B cell (primary cell): ENCODE measurements at regions not wholly inside any gene's neighbourhood (a gene's known extent, or its start where the extent isn't known, plus 50 kb on each side); places are given as distances from the start of the nearest gene placed in this dataset.
"Not testable (repeated sequence)": the region's sequence is repeated elsewhere in the genome, so short reads cannot be mapped to it uniquely, and the experiment has no call there.

Experiments used
- ATAC-seq: fragments of 200-7000 bp; cut with Tn5 transposase; one replicate; pipeline ENCODE4 v1.10.0; 2021; ENCODE audit warnings: low read depth, mild to moderate bottlenecking, moderate number of reproducible peaks, moderate library complexity
- CTCF ChIA-PET: fragments of 350-600 bp; sonication (Branson Sonifier 250); formaldehyde crosslinking; loops from one replicate; lab custom pipeline; 2021; ENCODE audit warnings: antibody characterized with exemption, inconsistent platforms; lab: Charles Lee
- POLR2A ChIA-PET: fragments of 350-600 bp; sonication (Branson Sonifier 250); formaldehyde crosslinking; loops from one replicate; lab custom pipeline; 2021; ENCODE audit warnings: antibody characterized with exemption; lab: Charles Lee
- DNase-seq: peaks from one replicate; pipeline ENCODE4 v3.0.0; 2013
- H2AFZ ChIP-seq: 2 replicates; pipeline ENCODE4 v1.6.1; 2012; ENCODE audit warnings: mild to moderate bottlenecking, low read depth, low read length; ENCODE audit not compliant: insufficient read depth, poor library complexity, severe bottlenecking
- H3K27ac ChIP-seq, 2 donors: 1 replicate in 1 of 2; 2 replicates in 1 of 2; pipeline ENCODE4 v1.5.1; 2012 to 2013; ENCODE audit warnings: low read length in 2 of 2, mild to moderate bottlenecking in 2 of 2, moderate library complexity in 1 of 2
- H3K27me3 ChIP-seq, 4 experiments: fragments of 200-600 bp in 1 of 4; sonication (generic) in 1 of 4; replicated peaks in 1 of 4; 1 replicate in 2 of 4; 2 replicates in 2 of 4; pipeline versions ENCODE4 v1.6.1 to v1.7.0; 2013 to 2016; ENCODE audit warnings: low read length in 3 of 4, mild to moderate bottlenecking in 2 of 4, mixed read lengths in 1 of 4, moderate library complexity in 1 of 4; ENCODE audit not compliant: insufficient read depth in 4 of 4, control insufficient read depth in 3 of 4; ENCODE audit errors: control extremely low read depth in 1 of 4
- H3K36me3 ChIP-seq, 2 experiments: replicated peaks in 1 of 2; 1 replicate in 1 of 2; 2 replicates in 1 of 2; pipeline versions ENCODE4 v1.6.1 to v1.7.1; 2013; ENCODE audit warnings: low read length in 1 of 2; ENCODE audit not compliant: insufficient read depth in 2 of 2, control insufficient read depth in 1 of 2; ENCODE audit errors: control extremely low read depth in 1 of 2, extremely low read depth in 1 of 2
- H3K4me1 ChIP-seq, 2 donors: fragments of 200-600 bp in 1 of 2; sonication (generic) in 1 of 2; 1 replicate in 1 of 2; 2 replicates in 1 of 2; pipeline versions ENCODE4 v1.5.1 to v1.6.1; 2013 to 2017; ENCODE audit warnings: low read length in 2 of 2; ENCODE audit not compliant: control insufficient read depth in 2 of 2, insufficient read depth in 2 of 2
- H3K4me2 ChIP-seq: replicated peaks from 2 replicates; pipeline ENCODE3; 2012; ENCODE audit warnings: mild to moderate bottlenecking, low read depth, low read length; ENCODE audit not compliant: poor library complexity, severe bottlenecking
- H3K4me3 ChIP-seq, 5 experiments: fragments of 200-600 bp in 1 of 5; sonication (generic) in 1 of 5; 1 replicate in 3 of 5; 2 replicates in 2 of 5; pipeline versions ENCODE4 v1.5.1 to v1.7.0; 2011 to 2016; ENCODE audit warnings: low read length in 4 of 5, mild to moderate bottlenecking in 4 of 5, low read depth in 2 of 5, control low read depth in 1 of 5, moderate library complexity in 1 of 5; ENCODE audit not compliant: insufficient read depth in 1 of 5; ENCODE audit errors: control extremely low read depth in 1 of 5, extremely low read depth in 1 of 5
- H3K79me2 ChIP-seq: fragments of 200-600 bp; sonication (generic); one replicate; pipeline ENCODE4 v1.6.0; 2016; ENCODE audit warnings: low read length; ENCODE audit not compliant: control insufficient read depth, insufficient read depth
- H3K9ac ChIP-seq: fragments of 200-600 bp; sonication (generic); 2 replicates; pipeline ENCODE4 v1.6.1; 2017; ENCODE audit warnings: mild to moderate bottlenecking, low read length, moderate library complexity
- H3K9me3 ChIP-seq, 3 donors: one replicate each; pipeline versions ENCODE4 v1.6.1 to v1.7.1; 2013; ENCODE audit warnings: low read length in 2 of 3; ENCODE audit not compliant: control insufficient read depth in 2 of 3, insufficient read depth in 1 of 3; ENCODE audit errors: control extremely low read depth in 1 of 3
- H4K20me1 ChIP-seq: 2 replicates; pipeline ENCODE4 v1.6.0; 2012; ENCODE audit warnings: mild to moderate bottlenecking, low read length; ENCODE audit not compliant: insufficient read depth, control insufficient read depth, poor library complexity, severe bottlenecking
- H3K27ac Mint-ChIP-seq: one replicate; pipeline ENCODE4 v1.8.0; 2021; ENCODE audit warnings: mixed read lengths
- H3K27me3 Mint-ChIP-seq: one replicate; pipeline ENCODE4 v1.8.0; 2021; ENCODE audit warnings: mixed read lengths
- H3K4me1 Mint-ChIP-seq: one replicate; pipeline ENCODE4 v1.8.0; 2021; ENCODE audit warnings: mixed read lengths
- H3K4me3 Mint-ChIP-seq: one replicate; pipeline ENCODE4 v1.8.0; 2021; ENCODE audit warnings: mixed read lengths
- H3K9me3 Mint-ChIP-seq: one replicate; pipeline ENCODE4 v1.8.0; 2022; ENCODE audit warnings: mixed read lengths; ENCODE audit not compliant: insufficient read depth
- EZH2 ChIP-seq: IDR thresholded peaks from 2 replicates; pipeline ENCODE4 v1.6.1; 2012; ENCODE audit warnings: borderline replicate concordance, low read depth, mild to moderate bottlenecking, moderate library complexity, low read length; ENCODE audit not compliant: insufficient read depth, poor library complexity, severe bottlenecking
- WGBS: methylation state at CpG from one replicate; pipeline ENCODE4 v1.1.5; 2013; ENCODE audit warnings: missing lambda C conversion rate; ENCODE audit not compliant: insufficient coverage; 5-methylcytosine and 5-hydroxymethylcytosine counted together
- intact Hi-C: fragments of 100-400 bp; cut with micrococcal nuclease; formaldehyde crosslinking; loops from one replicate; pipeline ENCODE4 v1.10.0; 2022
- TF ChIP-seq, protein P1 (sequence below): fragments of 200-600 bp; IDR thresholded peaks from one replicate; pipeline ENCODE4 v1.8.0; 2022; ENCODE audit warnings: antibody characterized with exemption, mild to moderate bottlenecking

- H3K27ac Mint-ChIP-seq, result peak overlapping the region; percentile 73
- peak overlapping the region; percentile 42 for H3K4me2 ChIP-seq
- intact Hi-C loops, result no loop called here
- H3K27ac ChIP-seq, result peak overlapping the region in 1 of 2 donors; percentile 13
- CTCF ChIA-PET, result no interaction called here
- peaks cover 11% of the 10 kb centered on the region in 2 donors for H3K4me1 ChIP-seq
- TF ChIP-seq EZH2, result no peak
- TF ChIP-seq, protein P1, sequence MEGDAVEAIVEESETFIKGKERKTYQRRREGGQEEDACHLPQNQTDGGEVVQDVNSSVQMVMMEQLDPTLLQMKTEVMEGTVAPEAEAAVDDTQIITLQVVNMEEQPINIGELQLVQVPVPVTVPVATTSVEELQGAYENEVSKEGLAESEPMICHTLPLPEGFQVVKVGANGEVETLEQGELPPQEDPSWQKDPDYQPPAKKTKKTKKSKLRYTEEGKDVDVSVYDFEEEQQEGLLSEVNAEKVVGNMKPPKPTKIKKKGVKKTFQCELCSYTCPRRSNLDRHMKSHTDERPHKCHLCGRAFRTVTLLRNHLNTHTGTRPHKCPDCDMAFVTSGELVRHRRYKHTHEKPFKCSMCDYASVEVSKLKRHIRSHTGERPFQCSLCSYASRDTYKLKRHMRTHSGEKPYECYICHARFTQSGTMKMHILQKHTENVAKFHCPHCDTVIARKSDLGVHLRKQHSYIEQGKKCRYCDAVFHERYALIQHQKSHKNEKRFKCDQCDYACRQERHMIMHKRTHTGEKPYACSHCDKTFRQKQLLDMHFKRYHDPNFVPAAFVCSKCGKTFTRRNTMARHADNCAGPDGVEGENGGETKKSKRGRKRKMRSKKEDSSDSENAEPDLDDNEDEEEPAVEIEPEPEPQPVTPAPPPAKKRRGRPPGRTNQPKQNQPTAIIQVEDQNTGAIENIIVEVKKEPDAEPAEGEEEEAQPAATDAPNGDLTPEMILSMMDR, result no peak
- peak overlapping the region; percentile 53 for H2AFZ ChIP-seq
- H3K36me3 ChIP-seq, result no peaks in the 10 kb centered on the region
- peak overlapping the region; percentile 19 for H3K9ac ChIP-seq
- no peaks in the 10 kb centered on the region for H3K27me3 ChIP-seq
- peak overlapping the region in 3 of 5 experiments; percentile 16 to 28 (median 16) for H3K4me3 ChIP-seq
- H3K9me3 ChIP-seq, result no peaks in the 10 kb centered on the region
- no peaks in the 10 kb centered on the region for H4K20me1 ChIP-seq
- peak overlapping the region; percentile 54 for H3K4me3 Mint-ChIP-seq
- DNase-seq (peak; percentile 41), ATAC-seq (peak; percentile 58)
- H3K4me1 Mint-ChIP-seq, result peaks cover 19% of the 10 kb centered on the region
- no peaks in the 10 kb centered on the region for H3K79me2 ChIP-seq
- POLR2A ChIA-PET, result no interaction called here
- no peaks in the 10 kb centered on the region for H3K9me3 Mint-ChIP-seq
- no peaks in the 10 kb centered on the region for H3K27me3 Mint-ChIP-seq
- 47% methylated on average over 3 of the region's 4 CpGs for WGBS
Measured at GRCh38 chr3:87949189-87949878, 109.5 kb downstream of the CGGBP1 start.

- H3K4me3 Mint-ChIP-seq, H3K9ac ChIP-seq, H3K4me2 ChIP-seq, H3K4me3 ChIP-seq, DNase-seq, H3K9me3 Mint-ChIP-seq, intact Hi-C loops, CTCF ChIA-PET, H4K20me1 ChIP-seq, H3K27ac Mint-ChIP-seq, H3K27me3 Mint-ChIP-seq, H2AFZ ChIP-seq, H3K9me3 ChIP-seq, ATAC-seq, H3K79me2 ChIP-seq, H3K27me3 ChIP-seq, POLR2A ChIA-PET, H3K27ac ChIP-seq, H3K36me3 ChIP-seq: not testable (repeated sequence)
- H3K4me1 ChIP-seq, result peaks cover 11% of the 10 kb centered on the region in 2 donors
- 96% methylated on average over 11 of the region's 20 CpGs for WGBS
- H3K4me1 Mint-ChIP-seq, result peaks cover 19% of the 10 kb centered on the region
Measured at GRCh38 chr3:87946007-87946406, 112.8 kb downstream of the CGGBP1 start.

- H3K4me1 ChIP-seq, H3K79me2 ChIP-seq, H3K27me3 ChIP-seq, H3K4me3 Mint-ChIP-seq, H3K4me2 ChIP-seq, H3K4me1 Mint-ChIP-seq, H3K9me3 Mint-ChIP-seq, ATAC-seq, H3K9ac ChIP-seq, H3K27ac Mint-ChIP-seq, H4K20me1 ChIP-seq, POLR2A ChIA-PET, H2AFZ ChIP-seq, H3K9me3 ChIP-seq, H3K27ac ChIP-seq, DNase-seq, intact Hi-C loops, H3K36me3 ChIP-seq, H3K4me3 ChIP-seq, H3K27me3 Mint-ChIP-seq, CTCF ChIA-PET: not testable (repeated sequence)
- 98% methylated on average over 7 of the region's 8 CpGs for WGBS
Measured at GRCh38 chr3:87942256-87942655, 116.5 kb downstream of the CGGBP1 start.
